HK-2 (cell line): ENCODE measurements at regions not wholly inside any gene's neighbourhood (a gene's known extent, or its start where the extent isn't known, plus 50 kb on each side); places are given as distances from the start of the nearest gene placed in this dataset.

Experiments
- DNase-seq: peaks from one replicate; pipeline ENCODE4 v3.0.0-alpha.2; 2018; ENCODE audit not compliant: unreplicated experiment

DNA sequence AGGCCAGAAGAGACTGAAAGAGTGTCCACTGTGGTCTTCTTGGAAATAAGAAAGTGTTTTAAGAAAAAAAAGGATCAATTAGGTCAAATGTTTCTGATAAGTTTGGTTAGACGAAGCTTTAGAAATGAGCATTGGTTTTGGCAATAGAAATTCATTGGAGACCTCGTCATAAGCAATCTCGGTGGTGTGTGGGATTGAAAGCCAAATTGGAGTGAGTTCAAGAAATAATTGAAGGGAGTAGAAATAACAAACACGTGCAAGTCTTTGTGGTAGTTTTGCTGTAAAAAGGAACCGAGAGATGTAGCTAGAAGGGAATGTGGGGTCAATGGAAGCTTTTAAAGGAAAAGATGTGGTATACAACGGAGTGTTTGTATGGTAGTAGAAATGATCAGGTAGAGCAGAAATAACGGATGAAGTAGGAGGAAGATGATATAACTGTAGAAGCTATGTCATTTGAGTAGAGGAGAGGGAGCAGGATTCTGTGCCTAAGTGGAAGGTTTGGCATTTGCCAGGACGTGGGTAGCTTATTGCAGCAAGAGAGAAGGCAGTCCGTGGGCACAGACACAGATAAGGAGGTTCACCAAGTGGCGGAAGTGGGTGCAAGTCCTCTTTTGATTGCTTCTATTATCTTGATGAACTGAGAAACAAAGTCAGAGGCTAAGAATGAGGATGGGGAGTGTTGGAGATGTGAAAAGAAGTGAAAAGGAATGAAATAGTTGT is 146.2 kb downstream of the DACT1 start:
- DNase-seq, result no peak

DNA sequence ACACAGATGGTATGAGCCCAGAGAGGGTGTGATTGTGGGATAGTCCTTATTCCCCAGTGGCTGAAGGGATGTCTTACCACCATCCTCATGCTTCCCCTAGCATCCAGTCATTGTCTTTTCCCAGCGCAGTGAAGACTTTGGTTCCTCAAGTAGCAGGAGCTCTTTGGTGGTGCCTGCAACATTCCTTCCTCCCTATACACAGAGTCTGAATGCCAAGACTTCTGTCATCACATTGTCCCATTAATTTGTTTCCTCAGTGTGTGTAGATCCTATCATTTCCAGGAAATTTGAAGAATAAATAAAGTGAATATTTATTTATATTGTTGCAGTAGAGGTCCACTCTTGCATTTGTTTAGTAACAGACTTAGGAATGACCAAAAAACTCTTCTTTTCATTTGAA is 147.2 kb downstream of the DACT1 start:
- DNase-seq, result no peak

DNA sequence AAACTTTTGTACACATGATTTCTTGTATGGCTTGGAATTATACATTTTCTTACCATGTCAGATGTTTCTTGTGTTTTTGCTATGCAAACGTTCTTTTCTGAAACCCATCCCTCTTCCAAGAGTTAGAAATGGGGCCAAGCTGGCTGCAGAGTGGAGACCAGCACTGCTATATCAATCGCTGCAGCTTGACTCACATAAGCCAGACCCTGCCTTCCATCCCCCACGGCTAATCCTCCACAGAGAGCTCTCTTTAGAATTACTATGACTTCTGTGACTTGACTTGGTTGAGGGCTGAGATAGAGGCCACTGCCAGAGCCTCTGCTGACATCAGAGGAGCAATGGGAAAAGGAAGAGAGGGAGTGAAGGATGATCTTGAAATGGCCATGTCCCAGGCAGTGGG is 147.9 kb downstream of the DACT1 start:
- DNase-seq, result no peak

DNA sequence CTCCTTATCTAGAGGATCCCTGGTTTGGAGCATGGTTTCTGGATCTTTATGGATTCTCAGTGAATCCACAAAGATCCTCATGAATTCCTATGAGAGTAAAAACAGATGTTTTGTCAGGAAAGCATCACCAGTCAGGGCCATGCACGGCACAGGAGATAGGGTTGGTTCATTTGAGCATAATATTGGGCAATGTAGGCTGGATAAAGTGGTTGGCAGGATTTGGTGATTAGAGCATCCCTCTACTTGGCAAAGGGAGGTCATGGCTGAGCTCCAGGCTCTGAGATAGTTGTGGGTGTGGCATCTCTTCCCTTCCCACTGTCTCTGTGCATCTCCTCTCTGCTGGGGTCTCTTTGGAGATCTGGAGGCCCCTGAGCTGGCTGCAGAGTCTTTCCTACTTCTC is 149.8 kb downstream of the DACT1 start:
- DNase-seq, result no peak

DNA sequence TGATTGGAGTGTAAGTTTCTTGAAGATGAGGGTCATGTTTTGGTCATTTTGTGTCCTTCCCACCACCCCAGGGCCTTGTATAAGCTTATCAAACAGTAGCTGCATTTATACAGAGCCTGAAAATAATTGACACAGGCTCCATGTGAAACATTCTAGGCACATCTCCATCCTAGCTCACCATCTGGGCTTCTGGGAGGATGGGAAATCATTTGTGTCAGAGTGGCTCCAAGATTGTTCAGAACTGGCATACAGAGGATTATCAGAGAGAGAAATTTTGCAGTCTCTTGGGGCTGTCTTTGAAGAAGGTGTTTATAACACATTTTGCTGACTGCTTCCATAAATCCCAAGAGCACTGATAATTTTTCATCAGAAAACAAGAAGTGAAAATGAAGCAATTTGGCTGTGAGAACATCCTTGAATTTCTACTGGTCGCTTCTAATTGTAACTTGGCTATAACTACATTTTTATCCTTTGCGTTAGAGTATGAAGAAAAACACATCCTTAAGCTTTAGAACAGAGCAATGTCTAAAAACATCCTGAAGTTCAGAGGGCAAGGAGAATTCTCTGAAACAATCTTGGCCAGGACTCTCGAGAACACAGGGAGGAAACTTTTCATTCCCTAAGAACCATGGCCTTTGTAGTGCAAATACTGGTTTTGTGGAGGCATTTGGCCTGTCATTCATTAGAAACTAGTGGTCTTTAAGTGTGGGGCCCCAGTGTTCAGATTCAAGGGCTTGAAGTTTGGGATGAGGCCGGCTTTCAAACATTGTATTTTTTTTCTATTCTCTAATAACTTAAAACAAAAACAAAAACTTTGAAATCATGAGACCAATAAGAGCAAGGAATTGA is 151.1 kb downstream of the DACT1 start:
- no peak for DNase-seq

DNA sequence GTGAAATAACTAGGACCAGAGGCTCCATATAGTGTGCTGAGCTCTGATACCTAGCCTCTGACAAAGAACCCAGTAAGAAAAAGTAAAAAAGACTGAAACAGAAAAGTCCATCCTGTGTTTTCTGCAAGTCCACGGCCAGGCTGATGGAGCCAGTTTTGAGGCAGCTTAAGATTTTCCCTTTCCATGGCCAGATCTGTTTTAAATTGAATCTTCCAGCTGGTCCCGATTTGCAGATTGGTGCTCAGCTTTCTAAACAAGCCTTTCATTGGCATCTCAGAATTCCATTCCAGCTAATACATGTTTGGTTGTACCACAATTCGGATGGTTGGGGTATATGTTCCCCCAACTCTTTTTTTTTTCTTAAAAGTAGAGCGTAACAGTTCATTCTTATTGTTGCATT is 152.0 kb downstream of the DACT1 start:
- DNase-seq, result no peak

DNA sequence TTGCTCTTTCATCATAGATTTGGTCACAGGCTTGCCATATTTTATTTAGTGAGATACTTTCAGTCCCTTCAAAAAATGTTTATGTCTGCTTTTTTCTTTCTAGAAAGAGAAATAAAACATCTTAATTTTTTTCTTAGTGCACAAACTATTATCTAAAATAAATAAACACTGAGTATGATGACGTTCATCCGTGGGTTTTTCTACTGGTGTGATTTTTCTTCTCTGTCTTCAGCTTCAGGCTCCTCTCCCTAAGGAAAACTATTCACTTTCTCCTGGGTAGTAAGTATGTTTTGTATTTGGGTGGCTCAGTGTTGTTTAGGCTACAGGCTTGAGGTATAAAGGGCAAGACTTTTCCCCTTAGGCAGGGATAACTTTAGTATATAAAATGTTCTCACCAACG is 154.7 kb downstream of the DACT1 start:
- DNase-seq, result no peak

DNA sequence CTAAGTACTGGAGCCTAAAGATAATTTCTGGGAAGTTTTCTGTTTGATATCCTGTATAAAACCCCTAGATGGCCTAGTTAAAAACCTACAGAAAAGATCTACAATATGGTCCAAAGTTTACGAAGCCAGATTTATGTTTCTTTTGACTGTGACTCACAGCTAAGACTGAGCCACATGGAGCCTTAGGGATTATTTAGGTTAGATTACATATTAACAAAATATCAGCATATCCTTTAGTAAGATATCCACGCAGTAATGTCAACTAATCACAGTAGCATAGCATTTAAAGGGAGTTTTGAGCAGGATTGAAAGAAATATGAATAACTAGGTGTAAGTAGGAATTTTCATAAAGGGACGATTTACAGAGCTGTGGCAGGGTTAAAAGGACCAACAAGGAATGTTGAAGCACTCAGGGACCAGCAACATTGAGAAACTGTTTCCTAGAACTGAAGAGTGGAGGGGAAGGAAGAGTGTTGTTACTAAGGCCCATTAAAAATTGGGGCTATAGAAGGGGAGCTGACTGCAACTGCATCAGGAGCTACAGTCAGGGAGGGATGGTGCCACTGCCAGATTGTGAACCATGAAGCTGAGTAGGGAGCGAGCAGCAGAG is 155.5 kb downstream of the DACT1 start:
- no peak for DNase-seq

DNA sequence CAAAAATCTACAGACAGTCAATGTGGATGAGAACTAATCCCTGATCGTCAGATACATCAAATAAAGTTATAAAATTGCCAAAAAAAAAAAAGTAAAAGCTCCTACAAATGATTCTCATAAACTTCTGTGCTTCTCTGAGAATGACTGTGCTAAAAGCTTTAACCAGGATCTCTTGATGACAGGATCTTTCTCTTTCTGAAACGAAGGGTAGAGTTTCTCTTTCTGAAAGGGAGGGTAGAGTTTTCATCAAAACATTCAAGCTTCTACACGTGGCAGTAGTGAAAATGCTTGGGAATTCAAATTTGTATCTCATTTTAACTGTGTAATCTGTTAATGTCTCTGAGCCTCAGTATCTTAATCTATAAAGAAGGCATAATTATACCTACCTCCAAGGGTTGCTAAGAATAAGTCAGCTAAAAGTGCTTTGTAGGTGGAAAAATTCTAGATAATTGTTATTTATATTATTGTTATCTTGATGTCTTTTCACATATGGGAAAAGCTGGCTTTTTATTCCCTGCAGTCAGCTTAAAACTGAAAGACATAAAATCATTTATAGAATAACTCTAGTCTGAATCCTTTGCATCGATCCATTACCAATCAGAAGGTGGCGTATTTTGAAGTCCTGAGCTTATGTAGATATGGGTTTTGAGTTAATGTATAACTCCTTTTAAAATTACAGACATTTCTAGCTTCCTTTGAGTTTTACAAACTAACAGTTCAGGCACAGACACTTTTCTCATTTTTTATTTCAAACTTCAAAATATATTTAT is 157.4 kb downstream of the DACT1 start:
- DNase-seq, result no peak

DNA sequence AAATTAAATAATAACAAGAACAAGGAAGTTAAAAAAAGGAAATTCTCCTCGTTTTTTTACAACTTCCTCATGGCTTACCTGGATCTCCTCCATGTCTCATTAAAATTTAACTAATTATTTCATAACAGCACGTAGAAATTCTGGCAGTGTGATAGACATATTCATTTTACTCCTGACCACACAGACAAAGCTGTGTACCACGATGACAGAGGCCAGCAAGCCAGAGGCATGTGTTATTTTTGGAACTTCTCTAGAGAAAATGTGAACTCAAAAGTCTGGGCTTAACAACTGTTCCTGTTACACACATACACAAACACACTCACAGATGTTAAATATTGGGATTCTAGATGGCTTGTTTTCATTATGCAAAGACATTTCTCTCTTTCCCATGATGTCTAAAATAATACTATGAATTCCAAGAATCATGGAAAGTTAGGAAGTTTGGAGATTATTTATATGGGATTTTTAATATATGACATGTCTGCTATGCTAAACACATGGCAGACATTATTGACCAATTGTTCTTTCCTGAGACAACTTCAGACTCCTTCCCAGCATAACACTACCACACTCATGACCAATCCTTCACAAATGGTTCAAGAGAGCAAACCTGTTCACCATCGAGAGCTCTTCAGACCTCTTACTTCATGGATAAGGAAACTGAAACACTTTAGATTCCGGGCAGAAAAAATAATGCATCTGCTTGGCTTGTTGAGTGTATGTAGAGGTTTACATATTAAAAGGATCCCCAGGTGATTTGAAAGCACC is 158.7 kb downstream of the DACT1 start:
- no peak for DNase-seq

DNA sequence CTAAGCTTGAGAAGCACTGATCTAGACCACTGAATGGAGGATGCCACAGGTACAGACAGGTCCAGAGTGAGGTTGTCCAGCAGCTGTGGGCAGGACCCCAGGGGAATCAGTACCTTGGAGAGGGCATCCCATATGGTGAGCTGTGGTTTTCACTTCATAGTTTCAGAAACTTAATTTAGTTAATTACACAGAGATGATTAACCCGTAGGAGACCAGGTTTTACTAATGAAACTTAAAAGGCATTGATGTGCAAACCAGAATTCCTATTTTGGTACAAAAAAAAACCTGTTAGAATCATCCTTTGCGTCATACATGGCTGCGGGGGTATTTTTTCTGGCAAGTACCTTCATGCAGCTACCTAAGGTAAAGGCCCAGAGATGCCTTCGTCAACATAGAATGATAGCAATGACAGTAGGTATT is 159.3 kb downstream of the DACT1 start:
- DNase-seq, result no peak

DNA sequence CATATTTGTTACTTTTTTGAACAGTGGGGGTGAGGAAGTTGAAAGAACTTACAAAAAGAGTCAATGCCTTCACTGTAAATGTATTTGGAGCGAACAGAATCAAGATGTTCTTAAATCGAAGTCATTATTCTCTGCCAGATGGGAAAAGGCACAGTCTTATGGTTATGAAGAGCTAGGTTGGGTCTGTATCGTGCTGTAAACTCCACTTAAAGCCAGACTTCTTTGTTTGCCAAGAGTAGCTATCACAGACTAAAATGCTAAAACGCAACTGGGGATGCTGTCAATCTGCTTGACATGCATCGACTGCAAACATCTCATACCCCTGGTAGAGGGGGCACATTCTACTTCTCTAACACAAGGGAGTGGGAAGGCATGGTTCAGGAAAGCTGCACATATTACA is 160.4 kb downstream of the DACT1 start:
- no peak for DNase-seq

DNA sequence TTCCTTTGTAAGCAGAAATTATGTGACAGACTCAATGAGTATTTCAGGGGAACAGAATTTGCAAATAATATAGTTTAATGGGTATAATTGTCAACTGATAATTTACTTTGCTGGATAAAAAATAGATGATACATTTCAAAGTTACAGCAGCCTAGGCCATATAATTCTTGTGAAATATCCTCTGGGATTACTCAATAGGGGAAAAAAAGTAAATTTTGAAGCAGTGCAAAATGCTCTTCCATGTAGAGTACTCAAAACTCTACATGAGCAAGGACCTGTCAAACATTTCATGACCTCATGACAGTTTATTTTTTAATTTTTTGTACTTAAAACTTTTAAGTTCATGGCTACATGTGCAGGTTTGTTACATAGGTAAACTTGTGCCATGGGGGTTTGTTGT is 163.3 kb downstream of the DACT1 start:
- DNase-seq, result no peak

DNA sequence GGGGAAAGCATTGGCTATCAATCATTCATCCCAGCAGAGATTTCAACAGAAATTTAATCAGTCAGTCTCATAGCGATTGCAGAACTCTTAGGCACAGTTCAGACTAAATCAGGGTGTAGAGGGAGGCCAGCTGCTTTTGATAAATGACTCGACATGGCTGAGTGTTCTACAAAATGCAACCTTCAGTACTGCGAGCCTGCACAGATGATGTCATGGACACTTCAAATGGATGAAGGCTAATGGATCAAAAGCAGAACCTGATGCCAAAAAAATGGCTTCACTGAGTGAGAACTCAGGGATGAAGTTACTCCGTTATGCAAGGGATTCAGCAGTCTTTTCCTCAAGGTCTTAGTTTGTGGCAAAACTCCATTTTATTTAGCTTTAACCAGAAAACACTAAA is 167.3 kb downstream of the DACT1 start:
- DNase-seq, result no peak

DNA sequence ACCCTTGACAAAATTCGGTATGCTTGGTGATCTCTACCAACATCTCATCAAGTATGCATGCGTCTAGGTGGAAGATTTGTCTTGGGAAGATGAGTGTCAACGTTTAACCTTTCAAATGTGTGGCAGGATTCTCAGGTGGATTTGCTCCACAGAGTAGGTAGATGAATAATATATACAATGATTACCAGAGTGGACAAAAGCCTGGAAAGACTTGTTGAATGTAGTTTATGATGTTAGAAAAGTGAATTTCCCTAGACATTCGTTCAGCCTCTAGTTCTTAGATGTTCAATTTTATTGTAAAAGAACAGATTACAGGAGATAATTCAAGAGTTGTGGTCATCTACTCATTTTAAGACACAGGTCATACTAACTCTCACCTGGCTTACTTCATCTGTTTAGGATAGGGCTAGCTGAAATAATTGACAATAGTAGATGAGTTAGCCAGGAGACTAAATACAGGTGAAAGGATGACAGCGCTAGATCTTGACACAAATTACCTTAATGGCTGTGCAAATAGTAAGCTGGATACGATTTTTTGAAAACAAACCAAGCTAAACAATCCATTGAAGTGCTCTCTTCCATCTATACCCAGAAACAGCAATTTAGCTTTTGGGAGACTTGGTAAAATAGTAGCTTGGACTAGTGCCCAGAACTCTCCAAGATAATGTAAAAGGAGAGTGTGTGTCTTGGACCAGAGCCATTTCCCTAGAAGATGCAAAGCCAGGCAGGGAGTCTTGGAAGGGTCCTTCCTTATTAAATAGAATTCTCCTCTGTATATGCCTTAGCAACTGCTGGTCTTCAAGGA is 168.0 kb downstream of the DACT1 start:
- DNase-seq, result no peak

DNA sequence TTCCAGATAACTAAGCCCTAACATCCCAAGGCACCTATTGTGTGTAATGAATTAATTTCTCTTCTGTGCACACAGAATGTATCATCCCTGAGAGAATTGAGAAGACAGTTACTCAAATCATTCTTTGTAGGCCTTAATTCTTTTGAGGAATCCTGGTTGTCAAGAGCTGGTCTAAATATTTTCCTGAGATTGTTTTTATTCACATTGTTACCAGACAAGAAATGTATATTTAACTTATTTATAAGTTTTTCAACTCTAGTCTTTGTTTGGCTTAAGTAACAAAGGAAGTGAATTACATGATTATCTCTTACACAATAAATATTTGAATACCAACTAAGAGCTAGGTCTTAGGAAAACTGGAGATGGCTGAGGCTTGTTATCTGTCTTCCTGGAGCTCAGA is 169.4 kb downstream of the DACT1 start:
- DNase-seq, result no peak

DNA sequence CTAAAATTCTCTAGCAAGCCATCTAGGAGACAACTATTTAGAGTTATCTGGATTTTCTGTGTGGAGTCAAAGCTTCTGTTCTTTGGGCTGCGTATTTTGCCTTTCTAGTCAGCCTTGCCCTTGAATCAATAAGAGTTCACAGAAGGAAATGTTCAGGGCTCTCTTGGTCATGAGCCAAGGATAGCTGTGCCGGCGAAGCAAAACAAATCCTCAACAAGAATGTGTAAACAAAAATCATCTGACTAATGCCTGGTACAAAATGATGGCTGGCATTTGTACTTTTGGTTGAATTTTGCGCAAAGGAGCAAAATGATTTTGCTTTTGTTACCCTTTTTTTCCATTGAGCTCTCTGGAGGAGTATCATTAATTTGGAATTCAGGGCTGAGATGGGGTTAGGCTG is 171.1 kb downstream of the DACT1 start:
- no peak for DNase-seq

DNA sequence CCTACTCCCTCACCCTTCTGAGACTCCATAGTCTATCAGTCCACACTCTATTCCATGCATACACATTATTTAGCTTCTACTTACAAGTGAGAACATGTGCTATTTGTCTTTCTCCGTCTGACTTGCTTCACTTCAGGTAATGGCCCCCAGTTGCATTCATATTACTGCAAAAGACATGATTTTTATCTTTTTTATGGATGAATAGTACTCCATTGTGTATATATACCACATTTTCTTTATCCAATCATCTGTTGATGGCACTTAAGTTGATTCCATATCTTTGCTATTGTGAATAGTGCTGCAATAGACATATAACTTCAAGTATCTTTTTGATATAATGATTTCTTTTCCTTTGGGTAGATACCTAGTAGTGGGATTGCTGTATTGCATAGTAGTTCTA is 171.8 kb downstream of the DACT1 start:
- no peak for DNase-seq

DNA sequence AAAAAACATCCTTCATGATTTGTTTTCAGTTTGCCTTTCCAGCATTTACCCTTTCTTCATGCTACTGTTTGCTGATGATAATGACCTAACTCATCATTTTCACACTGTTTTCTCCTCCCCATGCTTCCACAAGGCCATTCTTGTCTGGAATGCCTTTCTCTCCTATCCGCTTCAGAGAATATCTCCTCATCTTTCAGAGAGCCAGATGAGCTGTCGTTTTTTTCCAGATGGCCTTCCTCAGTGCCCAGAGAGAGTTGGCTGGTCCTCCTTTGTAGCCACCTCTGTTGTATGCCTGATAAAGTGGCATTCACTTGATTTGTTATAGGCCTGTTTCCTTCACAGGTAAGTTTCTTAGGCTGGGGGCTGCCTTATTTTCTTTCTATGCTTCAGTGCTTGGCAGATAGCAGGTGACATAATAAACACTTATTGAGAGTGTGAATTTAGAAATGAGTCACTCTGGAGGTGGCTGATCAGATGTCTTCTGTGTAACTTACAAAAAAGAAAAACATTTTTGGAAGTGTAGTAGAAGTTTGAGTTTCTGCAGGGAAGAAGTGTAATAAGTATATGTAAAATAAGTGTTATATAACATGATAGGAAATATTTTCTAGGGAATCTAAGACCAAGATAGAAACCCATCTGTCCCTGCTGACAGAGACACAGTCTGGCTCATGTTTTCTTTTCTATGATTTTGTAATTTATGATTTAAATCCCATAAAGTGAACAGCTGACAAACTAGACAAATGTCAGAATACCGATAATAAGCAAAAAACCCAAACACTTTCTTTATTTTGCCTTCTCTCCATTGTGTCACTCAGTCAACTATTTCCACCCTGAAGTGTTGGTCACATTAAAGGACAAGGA is 174.5 kb downstream of the DACT1 start:
- no peak for DNase-seq

DNA sequence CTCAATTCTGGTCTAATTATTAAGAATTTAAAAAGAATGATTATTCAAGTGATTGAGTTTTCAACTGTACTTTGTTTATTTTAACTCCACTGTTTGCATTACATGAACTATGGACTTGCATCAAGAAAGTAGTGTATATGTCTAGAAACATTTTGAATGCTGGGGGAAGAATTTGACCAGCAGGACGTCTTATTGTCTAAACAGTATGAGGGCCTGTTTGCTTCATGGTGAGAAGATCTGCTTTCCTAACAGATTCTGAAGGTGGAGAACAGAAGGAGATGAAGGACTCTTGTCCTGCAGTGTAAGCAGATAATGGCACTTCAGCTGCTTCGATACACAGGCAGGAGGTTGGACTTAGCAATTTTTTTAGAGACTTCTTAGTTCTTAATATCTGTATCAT is 176.0 kb downstream of the DACT1 start:
- DNase-seq, result no peak
